ENCODE measurements at regions not wholly inside any gene's neighbourhood (a gene's known extent, or its start where the extent isn't known, plus 50 kb on each side); places are given as distances from the start of the nearest gene placed in this dataset.

- TF ChIP-seq CTCF (conservative IDR thresholded peaks at IDR 0.05 in 1 of 2, IDR thresholded peaks at IDR 0.05 in 1 of 2; ENCODE audit: low read depth in 1 of 2, low read length in 2 of 2), result no peak
- no peak for TF ChIP-seq EZH2 (IDR thresholded peaks at IDR 0.05; ENCODE audit: low read length, missing control alignments)
Observed at GRCh38 chr2:234671231-234671630, 174.3 kb upstream of the ARL4C start.
